T-helper 1 cell treated with Interleukin-12 subunit alpha and Interleukin-12 subunit beta and Interleukin-4 antibody, amounts not matched to agents 30 μg/mL and 1 μg/mL, for 36 hours (primary cell): ENCODE measurements at regions not wholly inside any gene's neighbourhood (a gene's known extent, or its start where the extent isn't known, plus 50 kb on each side); places are given as distances from the start of the nearest gene placed in this dataset.
"Not testable (repeated sequence)": the region's sequence is repeated elsewhere in the genome, so short reads cannot be mapped to it uniquely, and the experiment has no call there.

ENCODE experiments used
- H3K27ac Mint-ChIP-seq: one replicate; pipeline ENCODE4 v1.8.0; 2021; ENCODE audit warnings: mild to moderate bottlenecking, mixed read lengths
- H3K27me3 Mint-ChIP-seq: one replicate; pipeline ENCODE4 v1.8.0; 2021; ENCODE audit warnings: low read depth, mixed read lengths
- H3K36me3 Mint-ChIP-seq: one replicate; pipeline ENCODE4 v1.8.0; 2021; ENCODE audit warnings: low read depth, mixed read lengths
- H3K4me1 Mint-ChIP-seq: one replicate; pipeline ENCODE4 v1.8.0; 2021; ENCODE audit warnings: low read depth, mixed read lengths
- H3K4me3 Mint-ChIP-seq: one replicate; pipeline ENCODE4 v1.8.0; 2021; ENCODE audit warnings: mild to moderate bottlenecking, moderate library complexity, mixed read lengths
- H3K9me3 Mint-ChIP-seq: one replicate; pipeline ENCODE4 v1.8.0; 2021; ENCODE audit warnings: mixed read lengths

DNA sequence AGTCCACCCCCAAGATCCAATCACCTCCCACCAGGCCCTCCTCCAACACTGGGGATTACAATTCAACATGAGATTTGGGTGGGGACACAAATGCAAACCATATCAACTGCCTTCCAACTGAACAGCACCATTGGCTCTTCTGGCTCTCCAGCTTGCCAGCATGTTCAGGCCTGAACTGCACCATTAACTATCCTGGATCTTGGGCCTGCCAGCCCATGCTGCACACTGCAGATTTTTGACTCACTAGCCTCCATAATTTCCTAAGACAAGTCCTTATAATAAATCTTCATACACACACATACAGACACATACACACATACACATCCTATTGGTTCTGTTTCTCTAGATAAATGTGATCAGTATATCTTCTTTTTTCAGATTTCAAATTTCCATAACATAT is 737.1 kb upstream of the SPRY2 start:
- Mint-ChIP-seq H3K27ac (no peak overlapping the region), H3K36me3 (no peaks in the 10 kb centered on the region), H3K4me1 (no peaks in the 10 kb centered on the region), H3K27me3 (no peaks in the 10 kb centered on the region), H3K9me3 (peaks cover 4% of the 10 kb centered on the region), H3K4me3 (no peak overlapping the region)

DNA sequence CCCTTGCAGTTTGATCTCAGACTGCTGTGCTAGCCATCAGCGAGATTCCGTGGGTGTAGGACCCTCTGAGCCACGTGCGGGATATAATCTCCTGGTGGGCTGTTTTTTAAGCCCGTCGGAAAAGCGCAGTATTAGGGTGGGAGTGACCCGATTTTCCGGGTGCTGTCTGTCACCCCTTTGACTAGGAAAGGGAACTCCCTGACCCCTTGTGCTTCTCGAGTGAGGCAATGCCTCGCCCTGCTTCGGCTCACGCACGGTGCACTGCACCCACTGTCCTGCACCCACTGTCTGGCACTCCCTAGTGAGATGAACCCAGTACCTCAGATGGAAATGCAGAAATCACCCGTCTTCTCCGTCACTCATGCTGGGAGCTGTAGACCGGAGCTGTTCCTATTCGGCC is 728.9 kb upstream of the SPRY2 start:
- H3K27me3 Mint-ChIP-seq, H3K9me3 Mint-ChIP-seq, H3K4me1 Mint-ChIP-seq, H3K36me3 Mint-ChIP-seq, H3K27ac Mint-ChIP-seq, H3K4me3 Mint-ChIP-seq: not testable (repeated sequence)

DNA sequence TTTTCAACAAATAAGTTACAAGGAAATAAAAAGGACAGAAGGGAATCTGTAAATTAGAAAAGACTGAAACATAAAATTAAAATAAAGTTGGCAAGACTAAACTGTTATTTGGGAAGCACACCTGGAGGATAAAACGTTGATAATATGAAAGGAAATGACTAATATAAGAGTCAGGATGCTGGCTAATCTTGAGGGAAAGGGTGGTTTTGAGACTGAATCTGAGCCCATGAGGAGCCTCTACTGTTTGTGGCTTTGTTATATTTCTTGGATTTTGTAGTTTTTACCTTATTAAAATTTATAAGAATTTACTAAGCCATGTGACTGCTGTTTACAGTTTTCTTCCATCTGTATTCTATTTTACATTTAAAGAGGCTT is 718.0 kb upstream of the SPRY2 start:
- H3K27me3 Mint-ChIP-seq: no peaks in the 10 kb centered on the region
- no peak overlapping the region for H3K4me3 Mint-ChIP-seq
- H3K9me3 Mint-ChIP-seq: no peaks in the 10 kb centered on the region
- no peaks in the 10 kb centered on the region for H3K36me3 Mint-ChIP-seq
- no peaks in the 10 kb centered on the region for H3K4me1 Mint-ChIP-seq
- H3K27ac Mint-ChIP-seq: no peak overlapping the region

DNA sequence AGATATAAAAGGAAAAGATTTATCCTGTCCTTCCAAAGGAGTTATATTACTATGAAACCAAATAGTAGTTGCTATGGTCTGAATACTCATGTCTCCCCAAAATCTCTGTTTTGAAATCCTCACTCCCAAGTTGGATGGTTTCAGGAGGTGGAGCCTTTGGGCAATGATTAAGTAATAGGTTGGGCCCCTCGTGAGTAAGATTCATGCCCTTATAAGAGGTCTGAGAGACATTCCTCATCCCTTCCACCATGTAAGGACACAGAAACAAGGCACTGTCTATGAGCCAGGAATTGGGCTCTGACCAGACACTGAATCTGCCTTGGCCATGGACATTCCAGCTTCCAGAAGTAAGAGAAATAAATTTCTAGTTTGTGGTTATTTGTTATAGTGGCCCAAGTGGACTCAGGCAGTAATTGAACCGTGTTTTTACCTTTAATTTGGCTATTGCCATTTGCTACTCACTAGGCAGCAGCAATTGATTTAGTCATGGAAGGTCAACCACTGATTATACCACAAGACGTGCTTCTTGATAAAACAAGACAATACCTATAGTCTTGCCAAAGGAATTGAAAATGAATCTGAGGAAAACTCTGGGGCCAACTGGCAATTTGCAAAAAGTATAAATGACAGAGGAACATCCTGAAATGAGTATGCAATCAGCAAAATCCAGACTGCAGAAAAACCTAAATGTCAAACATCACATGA is 717.4 kb upstream of the SPRY2 start:
- H3K27ac Mint-ChIP-seq: no peak overlapping the region
- no peaks in the 10 kb centered on the region for H3K4me1 Mint-ChIP-seq
- no peaks in the 10 kb centered on the region for H3K27me3 Mint-ChIP-seq
- H3K4me3 Mint-ChIP-seq: no peak overlapping the region
- H3K9me3 Mint-ChIP-seq: no peaks in the 10 kb centered on the region
- no peaks in the 10 kb centered on the region for H3K36me3 Mint-ChIP-seq

DNA sequence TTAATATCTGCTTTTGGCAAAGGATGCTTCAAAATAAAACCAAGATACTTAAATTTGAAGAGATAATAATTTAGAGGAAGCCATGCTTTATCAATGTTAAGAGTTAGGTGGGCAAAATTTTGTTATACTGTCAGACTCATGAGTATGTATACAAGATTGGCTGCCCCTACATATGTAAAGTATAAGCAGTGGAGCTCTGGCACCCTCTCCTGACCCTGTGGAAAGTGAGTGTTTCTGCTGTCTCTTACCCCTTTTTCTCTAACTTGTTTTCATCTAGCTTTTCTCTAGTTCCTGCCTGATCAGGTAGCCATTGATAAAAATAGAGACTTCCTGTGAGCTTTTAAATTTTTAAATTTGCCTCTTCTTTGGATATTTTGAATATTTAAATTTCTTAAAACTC is 710.9 kb upstream of the SPRY2 start:
- Mint-ChIP-seq H3K9me3 (no peaks in the 10 kb centered on the region), H3K36me3 (no peaks in the 10 kb centered on the region), H3K4me1 (no peaks in the 10 kb centered on the region), H3K27me3 (no peaks in the 10 kb centered on the region), H3K27ac (no peak overlapping the region), H3K4me3 (no peak overlapping the region)

DNA sequence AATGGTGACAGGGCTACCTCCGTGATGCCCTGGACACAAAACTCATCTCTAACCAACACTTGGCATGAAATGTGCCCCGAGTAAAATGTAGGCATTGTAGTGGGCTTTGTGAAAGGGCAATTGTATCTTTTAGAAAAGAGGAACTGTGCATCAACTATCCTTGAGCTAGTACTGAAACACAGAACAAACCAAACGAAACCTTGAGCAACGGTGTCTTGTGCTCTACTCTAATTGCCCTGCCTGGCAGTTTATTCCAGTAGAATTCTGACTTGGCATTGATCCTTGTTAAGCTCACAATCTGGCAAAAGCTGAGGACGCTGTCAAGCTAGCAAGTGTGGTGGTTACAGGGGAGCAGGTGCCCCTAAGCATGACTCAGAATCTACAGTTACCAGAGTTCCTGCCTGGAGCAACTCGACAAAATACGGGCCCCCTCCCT is 707.1 kb upstream of the SPRY2 start:
- Mint-ChIP-seq H3K4me3 (no peak overlapping the region), H3K27me3 (no peaks in the 10 kb centered on the region), H3K36me3 (no peaks in the 10 kb centered on the region), H3K27ac (no peak overlapping the region), H3K4me1 (no peaks in the 10 kb centered on the region), H3K9me3 (no peaks in the 10 kb centered on the region)

DNA sequence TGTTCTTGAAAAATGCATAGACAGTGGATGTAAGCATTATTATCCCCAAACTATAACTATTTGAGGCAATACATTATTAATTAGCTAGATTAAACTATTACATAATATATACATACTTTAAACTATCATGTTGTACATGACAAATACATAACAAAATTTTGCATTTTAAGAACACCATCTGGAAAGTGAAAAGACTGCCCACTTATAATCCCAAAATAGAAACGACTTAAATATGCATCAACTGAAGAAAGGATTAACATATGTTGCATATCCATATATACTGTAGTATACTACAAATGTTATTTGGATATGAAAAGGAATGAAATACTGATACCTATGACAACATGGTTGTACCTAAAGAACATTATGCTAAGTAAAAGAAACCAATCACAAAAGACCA is 700.8 kb upstream of the SPRY2 start:
- peaks cover 8% of the 10 kb centered on the region for H3K9me3 Mint-ChIP-seq
- no peaks in the 10 kb centered on the region for H3K36me3 Mint-ChIP-seq
- no peaks in the 10 kb centered on the region for H3K27me3 Mint-ChIP-seq
- H3K27ac Mint-ChIP-seq: no peak overlapping the region
- no peaks in the 10 kb centered on the region for H3K4me1 Mint-ChIP-seq
- H3K4me3 Mint-ChIP-seq: no peak overlapping the region

DNA sequence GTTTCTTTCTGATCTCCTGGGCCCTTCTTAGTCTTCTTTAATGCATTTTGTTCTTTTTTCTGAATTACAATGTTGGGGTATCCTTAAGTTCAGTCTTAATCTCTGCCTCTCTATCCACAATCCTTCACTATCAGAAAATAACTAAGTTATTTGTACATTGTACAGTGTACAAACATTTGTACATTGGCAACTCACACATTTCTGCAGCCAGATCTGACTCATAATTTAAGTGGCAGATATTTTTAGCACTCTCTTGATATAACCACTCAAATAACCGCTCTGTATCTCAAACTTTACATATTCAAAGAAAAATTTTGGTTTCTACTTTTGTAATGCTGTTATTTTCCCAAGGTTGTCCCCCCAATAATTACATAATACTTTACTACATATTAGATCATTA is 691.1 kb upstream of the SPRY2 start:
- Mint-ChIP-seq H3K9me3 (no peaks in the 10 kb centered on the region), H3K4me3 (no peak overlapping the region), H3K27ac (no peak overlapping the region), H3K36me3 (no peaks in the 10 kb centered on the region), H3K4me1 (no peaks in the 10 kb centered on the region), H3K27me3 (no peaks in the 10 kb centered on the region)

DNA sequence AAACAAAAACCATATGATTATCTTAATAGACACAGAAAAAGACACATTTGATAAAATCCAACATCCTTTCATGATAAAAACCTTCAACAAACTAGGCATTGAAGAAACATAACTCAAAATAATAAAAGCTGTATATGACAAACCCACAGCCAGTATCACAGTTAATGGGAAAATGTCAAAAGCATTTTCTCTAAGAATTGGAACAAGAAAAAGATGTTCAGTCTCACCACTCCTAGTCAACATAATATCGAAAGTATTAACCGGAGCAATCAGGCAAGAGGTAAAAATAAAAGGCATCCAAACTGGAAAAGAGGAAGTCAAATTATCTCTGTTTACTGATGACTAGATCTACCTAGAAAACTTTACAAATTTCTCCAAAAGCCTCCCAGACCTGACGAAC is 684.2 kb upstream of the SPRY2 start:
- Mint-ChIP-seq H3K4me1 (no peaks in the 10 kb centered on the region), H3K4me3 (no peak overlapping the region), H3K36me3 (no peaks in the 10 kb centered on the region), H3K27ac (no peak overlapping the region), H3K9me3 (peaks cover 3% of the 10 kb centered on the region), H3K27me3 (no peaks in the 10 kb centered on the region)

DNA sequence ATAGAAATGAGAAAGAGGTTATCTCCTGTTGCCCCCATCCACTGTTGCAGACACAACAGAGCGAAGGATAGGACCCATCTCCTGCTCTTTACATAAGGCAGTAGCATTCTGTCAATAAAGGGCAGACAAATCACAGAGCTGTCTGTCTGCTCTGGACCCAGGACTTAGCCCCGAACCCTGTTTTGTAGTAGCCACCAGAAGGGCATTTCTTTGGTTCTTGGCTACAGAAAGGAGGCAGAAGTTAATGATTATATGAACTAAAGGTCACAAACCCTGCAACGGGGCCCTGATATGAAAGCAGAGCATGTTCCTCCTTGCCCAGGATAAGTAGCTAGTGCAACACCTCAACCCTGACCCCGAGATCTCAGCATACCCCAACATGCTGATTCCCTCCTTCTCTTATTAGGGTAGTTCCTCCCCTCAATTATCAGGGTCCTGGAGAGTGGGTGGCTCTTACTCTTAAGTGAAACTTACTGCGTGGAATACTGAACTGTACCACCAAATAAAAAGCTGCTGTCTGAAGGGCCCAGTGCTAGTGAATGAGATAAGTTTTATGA is 680.4 kb upstream of the SPRY2 start:
- Mint-ChIP-seq H3K4me1 (no peaks in the 10 kb centered on the region), H3K36me3 (no peaks in the 10 kb centered on the region), H3K9me3 (peaks cover 3% of the 10 kb centered on the region), H3K27me3 (no peaks in the 10 kb centered on the region), H3K27ac (no peak overlapping the region), H3K4me3 (no peak overlapping the region)

DNA sequence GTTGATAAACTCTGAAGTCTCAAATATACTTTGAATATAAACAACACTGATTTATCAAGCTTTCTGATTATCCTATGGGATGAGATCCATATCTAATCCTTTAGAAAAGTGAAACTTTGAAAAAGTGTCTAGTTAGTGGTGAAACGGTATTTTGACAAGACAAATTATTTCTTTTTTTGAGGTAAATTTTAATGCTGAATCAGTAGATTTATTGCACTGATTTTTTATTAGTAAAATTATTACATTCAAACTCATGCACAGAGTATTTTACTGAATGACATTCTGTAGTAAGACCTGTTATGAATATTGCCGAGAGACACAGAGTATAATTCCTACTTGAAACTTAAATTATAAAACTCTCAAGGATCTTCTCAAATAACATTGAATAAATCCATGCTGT is 679.1 kb upstream of the SPRY2 start:
- Mint-ChIP-seq H3K4me1 (no peaks in the 10 kb centered on the region), H3K27ac (no peak overlapping the region), H3K4me3 (no peak overlapping the region), H3K27me3 (no peaks in the 10 kb centered on the region), H3K9me3 (peaks cover 3% of the 10 kb centered on the region), H3K36me3 (no peaks in the 10 kb centered on the region)

DNA sequence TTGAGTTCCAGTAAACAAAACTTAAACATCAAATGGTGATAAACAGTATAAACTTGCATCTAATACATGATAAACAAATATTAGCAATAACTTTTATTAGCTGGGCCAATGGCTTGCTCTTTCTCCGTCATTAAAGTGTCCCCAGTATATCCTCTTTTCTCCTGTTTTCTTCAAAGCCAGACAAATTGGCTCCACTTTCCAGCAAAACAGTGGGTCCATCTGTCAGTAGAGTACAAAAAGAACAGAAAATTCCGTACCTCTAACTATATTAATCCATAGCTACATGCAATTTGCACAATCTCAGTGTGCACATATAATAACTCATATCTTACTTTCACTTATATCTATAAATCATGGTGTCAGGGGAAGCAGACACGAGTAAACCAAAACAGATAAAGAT is 678.0 kb upstream of the SPRY2 start:
- Mint-ChIP-seq H3K27ac (no peak overlapping the region), H3K27me3 (no peaks in the 10 kb centered on the region), H3K36me3 (no peaks in the 10 kb centered on the region), H3K4me1 (no peaks in the 10 kb centered on the region), H3K4me3 (no peak overlapping the region), H3K9me3 (peaks cover 3% of the 10 kb centered on the region)

DNA sequence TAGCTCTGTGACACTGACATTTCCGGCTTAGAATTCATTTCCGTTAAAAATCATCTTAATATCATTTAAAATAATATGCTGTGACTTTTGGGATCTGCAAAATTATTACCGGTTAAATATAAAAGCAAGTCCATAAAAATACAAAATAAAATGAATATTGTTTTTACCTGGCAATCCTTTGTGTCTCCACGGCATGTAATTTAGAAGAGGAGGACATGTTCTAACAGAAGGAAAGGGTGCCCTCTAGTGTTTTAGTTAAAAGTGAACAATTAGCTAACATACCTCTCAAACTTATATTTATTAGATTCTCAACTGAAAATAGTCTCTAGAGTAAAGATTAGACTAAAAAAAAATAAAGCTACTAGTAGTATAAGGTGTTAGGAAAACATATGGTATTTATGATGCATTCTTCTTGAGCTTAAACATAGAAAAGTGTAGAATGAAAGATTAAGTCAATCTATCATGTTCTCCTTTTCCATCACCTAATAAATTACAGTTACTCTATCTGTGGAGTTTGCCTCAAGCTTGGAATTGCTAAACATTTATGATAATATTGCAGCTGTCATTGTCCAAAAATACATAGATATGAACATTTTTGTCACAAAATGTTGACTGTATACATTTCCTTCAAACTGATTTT is 676.7 kb upstream of the SPRY2 start:
- no peak overlapping the region for H3K27ac Mint-ChIP-seq
- H3K9me3 Mint-ChIP-seq: peaks cover 3% of the 10 kb centered on the region
- no peaks in the 10 kb centered on the region for H3K27me3 Mint-ChIP-seq
- H3K4me3 Mint-ChIP-seq: no peak overlapping the region
- no peaks in the 10 kb centered on the region for H3K36me3 Mint-ChIP-seq
- H3K4me1 Mint-ChIP-seq: no peaks in the 10 kb centered on the region

DNA sequence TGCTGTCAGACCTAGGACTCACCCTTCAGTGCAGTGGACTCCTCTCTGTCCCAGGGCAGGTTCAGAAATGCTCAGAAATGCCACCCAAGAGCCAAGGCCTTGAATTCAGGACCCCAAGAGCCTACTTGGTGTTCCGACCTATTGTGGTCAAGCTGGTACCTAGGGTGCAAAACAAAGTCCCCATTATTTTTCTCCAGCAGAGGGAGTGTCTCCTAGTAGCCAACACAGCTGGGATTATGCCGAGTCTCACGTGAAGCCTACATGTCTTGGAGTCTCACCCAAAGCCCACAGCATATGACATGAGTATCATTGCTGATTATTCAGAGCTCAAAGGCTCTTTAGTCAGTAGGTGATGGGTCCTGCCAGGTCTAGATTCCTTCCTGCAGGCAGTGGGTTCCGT is 671.1 kb upstream of the SPRY2 start:
- H3K4me1 Mint-ChIP-seq: no peaks in the 10 kb centered on the region
- no peak overlapping the region for H3K27ac Mint-ChIP-seq
- H3K9me3 Mint-ChIP-seq: peaks cover 14% of the 10 kb centered on the region
- H3K36me3 Mint-ChIP-seq: no peaks in the 10 kb centered on the region
- no peaks in the 10 kb centered on the region for H3K27me3 Mint-ChIP-seq
- no peak overlapping the region for H3K4me3 Mint-ChIP-seq

DNA sequence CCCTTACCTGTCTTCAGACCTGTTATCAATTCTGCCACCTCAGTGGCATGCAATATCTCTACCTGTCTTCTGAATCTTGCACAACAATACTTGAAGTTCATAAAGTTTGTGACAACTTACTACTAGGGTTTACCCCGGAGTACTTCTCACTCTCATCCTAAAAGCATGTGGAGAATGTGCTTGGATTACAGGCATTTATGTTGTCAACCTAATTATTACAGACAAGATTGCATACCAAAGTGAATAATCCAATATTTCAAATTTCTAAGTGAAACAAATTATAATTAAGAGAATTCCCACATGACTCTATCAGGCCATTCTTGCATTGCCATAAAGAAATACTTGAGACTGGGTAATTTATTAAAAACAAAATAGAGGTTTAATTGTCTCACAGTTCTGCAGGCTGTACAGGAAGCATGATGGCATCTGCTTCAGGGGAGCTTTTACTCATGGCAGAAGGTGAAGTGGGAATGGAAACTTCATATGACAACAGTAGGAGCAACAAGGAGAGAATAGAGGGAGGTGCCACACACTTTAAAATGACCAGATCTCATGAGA is 661.0 kb upstream of the SPRY2 start:
- Mint-ChIP-seq H3K27ac (no peak overlapping the region), H3K9me3 (peaks cover 20% of the 10 kb centered on the region), H3K27me3 (no peaks in the 10 kb centered on the region), H3K36me3 (no peaks in the 10 kb centered on the region), H3K4me1 (no peaks in the 10 kb centered on the region), H3K4me3 (no peak overlapping the region)
